IMR-90 (cell line): ENCODE measurements at regions not wholly inside any gene's neighbourhood (a gene's known extent, or its start where the extent isn't known, plus 50 kb on each side); places are given as distances from the start of the nearest gene placed in this dataset.

Experiments used
- CTCF ChIP-seq: conservative IDR thresholded peaks from 2 replicates; pipeline ENCODE4 v1.5.1; 2012; ENCODE audit warnings: mild to moderate bottlenecking, low read depth, low read length, improper control_type of control experiment
- FOS ChIP-seq: fragments of 150-350 bp; IDR thresholded peaks from 2 replicates; pipeline ENCODE4 v1.6.1; 2016; ENCODE audit warnings: low read depth, low read length

- TF ChIP-seq CTCF: no peak
- no peak for TF ChIP-seq FOS
Measured at GRCh38 chr16:72397876-72398275, 225.9 kb upstream of the PMFBP1 start.
